NCI-H1417 treated with DMSO at 0.1 percent for 48 hours (cell line): ENCODE measurements at regions not wholly inside any gene's neighbourhood (a gene's known extent, or its start where the extent isn't known, plus 50 kb on each side); places are given as distances from the start of the nearest gene placed in this dataset.

Source experiments
- DNase-seq: peaks from one replicate; lab custom pipeline; 2025; lab: John Stamatoyannopoulos, UW

DNA sequence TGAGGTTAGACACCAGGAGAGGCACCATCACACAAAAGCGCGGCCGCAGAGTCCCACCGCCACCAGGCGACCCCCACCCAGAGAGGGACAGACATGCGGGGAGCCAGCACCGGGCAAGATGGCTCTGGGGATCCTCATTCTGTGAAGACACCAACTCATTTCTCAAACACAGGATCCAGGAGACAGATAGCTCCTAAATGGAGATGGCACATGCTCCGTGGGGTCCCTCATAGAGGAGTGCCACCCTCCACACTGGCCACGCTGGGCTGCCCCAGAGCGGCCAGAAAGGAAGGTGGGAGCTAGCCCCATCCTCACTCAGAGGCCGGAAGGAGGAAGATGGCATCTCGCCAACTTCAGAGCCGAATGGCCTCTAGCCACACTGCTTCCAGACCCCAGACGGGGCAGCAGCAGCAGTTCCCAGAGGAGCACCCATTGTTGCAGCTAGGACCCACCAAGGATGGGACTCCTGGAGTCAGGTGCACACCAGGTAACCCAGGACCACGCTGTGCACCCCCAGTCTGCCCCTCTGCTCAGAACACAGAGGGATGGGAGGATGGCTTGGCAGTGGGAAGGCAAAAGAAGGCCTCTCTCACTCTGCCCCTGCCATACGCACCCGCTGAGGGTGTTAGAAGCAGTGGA, 78.6 kb downstream of the ZIC5 start:
- no peak for DNase-seq

DNA sequence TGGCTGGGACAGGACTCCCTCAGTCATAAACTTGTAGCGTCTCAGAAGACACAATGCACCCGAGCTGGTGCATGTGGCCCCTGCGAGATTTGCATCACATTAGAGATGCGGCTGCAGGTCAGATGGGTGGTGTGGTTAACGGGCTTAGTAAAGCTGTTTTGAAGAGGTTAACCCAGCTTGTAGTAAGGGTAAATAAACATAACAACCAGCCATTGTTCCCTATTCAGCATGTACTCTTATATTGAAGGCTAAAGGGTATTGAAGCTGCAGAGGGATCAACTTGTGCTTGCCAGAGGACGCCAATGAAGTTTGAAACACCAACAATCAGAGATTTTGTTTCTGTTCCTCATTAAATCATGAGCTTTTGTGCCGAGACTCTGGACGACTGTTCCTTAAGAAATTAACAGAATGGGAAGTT, 79.4 kb downstream of the ZIC5 start:
- DNase-seq: no peak

DNA sequence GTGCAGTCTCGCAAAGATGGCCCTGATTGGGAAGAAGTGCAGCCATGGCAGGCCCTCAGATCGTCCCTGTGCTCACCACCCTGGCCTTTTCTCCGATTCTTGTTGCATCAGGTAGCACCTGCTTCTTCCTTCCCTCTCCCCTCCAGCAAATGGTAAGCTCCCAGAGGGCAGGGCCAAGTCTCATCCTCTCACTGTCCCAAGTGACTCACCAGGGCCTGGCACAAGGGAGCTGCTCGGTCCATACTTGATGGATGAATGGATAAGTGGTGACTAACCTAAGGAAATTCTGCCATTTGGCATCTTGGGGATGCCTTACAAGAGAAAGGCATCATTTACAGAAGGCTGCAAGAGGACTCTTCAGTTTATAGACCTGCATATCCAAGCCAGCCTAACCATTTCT, 84.9 kb downstream of the ZIC5 start:
- no peak for DNase-seq

DNA sequence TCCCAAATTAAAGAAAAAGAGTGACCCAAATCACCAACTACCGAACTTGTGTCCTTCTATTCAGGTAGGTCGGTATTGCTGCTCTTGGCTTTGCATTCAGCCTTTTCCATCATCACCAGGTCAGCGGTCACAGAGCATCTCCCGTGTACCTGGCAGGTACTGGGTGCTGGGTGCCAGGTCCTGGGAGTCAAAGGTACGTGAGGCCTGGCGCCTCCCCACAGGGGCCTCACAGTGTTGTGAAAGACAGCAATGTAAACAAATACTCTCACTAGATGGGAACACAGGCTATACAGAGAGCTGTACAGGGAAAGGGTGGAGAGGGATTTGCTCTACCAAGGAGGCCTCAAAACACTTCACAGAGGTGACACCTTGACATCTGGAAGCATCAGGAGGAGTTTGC, 86.7 kb downstream of the ZIC5 start:
- no peak for DNase-seq

DNA sequence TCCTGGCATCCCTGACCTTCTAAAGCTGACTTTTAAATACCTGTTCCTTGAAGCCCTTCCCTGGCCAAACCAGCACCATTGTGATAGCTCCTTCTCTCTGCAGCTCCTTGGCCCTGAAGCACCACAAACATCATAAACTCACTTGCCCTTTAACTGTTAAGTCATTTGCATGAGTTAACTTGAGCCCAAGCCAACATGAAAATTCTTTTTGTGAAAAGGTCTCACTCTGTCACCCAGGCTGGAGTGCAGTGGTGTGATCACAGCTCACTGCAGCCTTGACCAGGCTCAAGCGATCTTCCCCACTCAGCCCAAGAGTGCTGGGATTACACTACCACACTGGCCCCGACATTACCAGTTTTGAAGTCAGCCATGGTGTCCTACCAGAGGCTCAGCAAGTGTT, 87.8 kb downstream of the ZIC5 start:
- no peak for DNase-seq

DNA sequence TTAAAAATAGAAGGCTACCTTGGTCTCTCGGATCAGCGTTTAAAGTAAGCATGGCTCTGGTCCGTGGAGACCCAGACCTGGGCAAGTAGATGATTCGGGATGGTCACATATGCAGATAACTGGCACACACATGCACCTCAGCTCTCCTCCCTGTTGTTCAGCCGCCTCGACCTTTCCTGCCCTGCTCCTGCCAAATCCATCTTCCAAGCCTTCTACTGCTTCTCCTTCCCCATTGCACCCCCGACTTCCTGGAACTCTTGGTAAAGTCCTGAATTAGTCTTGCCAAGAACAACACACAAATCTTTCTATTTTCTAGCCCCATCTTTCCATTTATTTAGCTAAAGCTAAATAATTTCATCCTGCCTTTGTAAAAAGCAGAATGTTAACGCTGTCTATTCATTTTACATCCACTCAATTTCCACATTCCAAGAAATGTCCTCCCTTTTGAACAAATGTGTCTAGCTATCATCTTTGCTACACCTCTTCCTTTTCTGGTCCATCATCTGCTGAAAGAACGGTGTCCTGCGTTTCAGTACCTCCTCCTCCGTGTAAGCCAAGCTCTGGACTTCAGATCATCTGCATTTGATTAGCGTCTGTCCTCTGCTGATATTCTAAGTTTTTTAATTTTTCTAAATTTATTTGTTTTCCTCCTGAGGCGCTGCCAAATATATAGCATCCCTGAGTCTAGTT, 92.5 kb downstream of the ZIC5 start:
- no peak for DNase-seq

DNA sequence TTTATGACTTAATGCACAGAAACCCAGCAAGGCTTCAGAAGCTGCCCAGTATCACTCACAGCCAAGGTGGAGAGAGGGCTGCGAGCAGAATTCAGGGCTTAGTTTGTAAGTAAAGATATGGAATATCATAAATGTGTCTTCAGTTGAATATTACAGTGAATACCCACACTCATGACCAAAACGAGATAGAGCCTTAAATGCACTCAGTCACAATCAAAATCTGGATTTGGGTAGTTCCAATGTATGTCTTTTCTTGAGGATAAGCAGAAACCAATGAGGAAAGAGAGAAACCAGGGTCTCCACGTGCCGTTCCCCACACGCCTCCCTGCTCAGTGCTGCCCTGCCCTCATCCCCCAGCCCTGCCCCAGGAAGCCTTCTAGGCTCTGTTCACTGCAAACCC, 94.9 kb downstream of the ZIC5 start:
- no peak for DNase-seq

DNA sequence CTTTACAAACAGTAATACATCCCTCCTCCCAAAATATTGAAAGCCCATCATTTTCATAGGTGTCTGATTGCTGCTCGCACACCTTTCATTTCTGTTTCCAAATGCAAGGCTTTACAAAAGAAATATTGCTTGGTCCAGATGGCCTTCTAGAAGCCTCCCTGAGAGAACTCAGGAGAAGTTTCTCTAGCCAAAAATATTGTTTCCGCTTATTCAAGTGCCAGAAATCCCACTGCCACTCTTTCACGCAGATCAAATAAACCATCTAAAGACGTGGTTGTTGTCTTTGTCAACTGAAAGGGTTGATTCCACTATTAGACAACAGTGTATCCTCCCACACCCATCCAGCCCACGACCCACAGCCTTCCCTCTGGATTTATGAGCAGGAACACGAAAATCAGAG, 96.2 kb downstream of the ZIC5 start:
- DNase-seq: no peak

DNA sequence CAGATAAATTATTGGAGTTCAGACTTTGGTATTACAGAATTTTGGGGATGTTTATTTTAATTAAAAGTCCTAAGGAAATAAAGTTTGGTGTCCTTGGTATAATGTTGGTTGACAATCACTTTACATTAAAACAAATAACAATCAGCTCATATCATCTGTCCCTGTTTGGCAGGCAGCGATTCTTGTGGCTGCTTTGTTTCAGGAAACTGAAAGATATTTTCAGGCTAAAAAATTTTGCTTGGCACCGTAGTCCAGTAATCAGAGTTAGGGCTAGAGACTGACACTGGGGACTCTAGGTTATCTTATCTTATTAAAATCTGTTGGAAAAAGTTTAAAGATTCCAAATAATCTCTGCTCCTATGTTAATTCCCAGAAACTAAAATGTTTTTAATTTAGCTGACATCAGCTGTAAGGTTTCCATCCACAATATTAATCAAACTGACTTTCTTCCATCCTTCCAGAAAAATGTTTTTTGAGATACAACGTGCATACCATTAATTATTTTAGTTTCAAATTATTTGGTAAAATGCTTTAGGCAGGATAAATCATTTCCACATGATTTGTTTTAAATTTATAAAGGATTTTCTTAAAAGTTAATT, 97.6 kb downstream of the ZIC5 start:
- no peak for DNase-seq

DNA sequence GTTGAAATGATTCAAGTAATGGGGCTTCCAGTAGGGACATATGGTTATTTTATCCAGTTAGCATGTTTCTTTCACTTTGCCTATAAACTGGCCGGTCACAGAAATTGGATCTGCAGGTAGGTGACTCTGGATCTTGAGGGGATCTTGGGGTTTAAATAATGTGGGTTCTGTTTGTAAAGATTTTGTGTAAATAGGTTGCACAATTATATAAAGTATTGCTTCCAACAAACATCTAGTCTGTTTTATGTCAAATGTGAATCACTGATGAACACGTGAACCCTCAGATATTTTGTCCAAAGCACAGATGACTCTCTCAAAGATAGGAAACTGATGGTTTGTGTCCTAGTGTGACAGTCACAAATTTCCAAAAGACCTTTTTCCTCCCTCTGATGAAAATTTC, 98.4 kb downstream of the ZIC5 start:
- no peak for DNase-seq

DNA sequence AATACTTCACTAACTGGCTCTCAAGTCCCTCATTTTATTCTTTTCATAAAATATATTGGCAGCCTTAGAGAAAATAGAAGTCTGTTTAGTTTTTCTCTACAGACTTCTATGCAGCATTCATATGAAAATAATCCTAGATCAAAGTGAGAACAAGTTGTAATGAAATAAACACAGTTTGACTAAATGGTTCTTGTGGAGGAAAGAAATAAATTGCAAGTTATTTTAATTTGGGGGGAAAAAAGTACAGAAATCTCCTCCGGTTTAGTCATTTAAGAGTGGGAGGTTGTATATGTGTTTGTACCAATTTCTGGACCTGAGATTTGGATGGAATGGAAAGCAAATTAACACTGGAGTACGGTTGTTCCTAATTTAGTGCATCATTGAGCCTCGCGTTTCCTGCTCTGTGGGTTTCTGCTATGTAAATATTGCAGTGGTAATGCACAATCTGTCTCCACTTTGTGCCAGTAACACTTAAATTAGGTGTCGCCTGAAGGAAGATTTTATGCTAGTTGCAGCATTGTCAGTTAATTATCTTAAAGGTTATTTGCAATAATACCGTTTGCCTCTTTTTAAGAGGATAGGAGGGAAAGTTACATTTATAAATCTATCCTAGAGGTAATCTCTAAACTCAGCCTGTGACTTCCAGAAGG, 100.2 kb downstream of the ZIC5 start:
- peak; percentile 92 for DNase-seq

DNA sequence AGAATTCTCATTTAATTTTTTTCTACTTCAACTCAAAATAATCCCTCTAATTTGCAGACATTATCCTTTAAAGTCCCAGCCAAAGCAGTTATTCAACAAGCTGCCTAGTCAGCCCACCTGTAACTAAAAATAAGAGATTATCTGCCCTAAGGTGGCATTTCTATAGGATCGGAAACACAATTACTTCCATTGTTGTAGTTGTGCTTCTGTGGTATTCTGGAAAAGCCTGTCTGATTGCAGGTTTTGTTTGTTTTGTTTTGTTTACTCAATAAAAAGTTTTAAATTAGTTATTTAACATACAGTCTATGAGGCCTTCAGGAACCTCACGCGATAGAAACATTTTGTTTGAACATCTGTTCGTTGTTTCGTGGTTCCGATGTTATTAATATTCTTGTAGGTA, 101.0 kb downstream of the ZIC5 start:
- DNase-seq: peak; percentile 92

DNA sequence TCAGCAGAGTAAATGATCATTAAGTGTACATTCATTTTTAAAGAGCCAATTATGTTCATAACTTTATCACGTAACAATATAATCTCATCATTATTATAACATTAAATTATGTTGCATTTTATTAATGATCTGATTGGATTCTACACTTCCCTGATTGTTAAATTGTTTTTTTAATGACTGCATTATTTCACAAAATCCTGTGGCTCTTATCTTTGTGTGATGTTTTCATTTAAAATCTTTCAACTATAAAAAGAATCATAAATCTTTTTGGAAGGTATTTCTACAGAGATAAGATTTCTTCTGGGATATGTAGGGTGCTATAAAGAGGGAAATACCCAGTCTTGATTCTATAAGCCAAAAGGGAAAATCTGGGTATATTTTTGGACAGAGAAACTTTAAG, 101.7 kb downstream of the ZIC5 start:
- DNase-seq: no peak

DNA sequence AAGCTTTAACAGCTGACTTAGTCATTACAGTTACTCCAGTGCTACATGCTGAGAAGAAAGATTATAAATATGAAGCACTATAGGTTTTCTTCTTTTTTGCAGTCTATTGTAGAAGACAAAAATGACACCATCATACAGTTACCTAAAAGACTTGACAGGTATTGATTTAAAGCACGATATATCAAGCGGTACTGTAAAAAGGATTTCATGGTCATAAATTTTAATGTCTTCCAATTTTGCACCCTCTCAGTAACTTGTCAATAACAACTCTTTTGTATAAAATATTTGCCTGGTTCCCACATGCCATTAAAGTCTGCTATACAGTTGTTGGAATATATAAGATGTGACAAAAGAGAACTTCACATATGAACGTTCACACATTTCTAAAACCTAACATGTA, 102.8 kb downstream of the ZIC5 start:
- DNase-seq: no peak

DNA sequence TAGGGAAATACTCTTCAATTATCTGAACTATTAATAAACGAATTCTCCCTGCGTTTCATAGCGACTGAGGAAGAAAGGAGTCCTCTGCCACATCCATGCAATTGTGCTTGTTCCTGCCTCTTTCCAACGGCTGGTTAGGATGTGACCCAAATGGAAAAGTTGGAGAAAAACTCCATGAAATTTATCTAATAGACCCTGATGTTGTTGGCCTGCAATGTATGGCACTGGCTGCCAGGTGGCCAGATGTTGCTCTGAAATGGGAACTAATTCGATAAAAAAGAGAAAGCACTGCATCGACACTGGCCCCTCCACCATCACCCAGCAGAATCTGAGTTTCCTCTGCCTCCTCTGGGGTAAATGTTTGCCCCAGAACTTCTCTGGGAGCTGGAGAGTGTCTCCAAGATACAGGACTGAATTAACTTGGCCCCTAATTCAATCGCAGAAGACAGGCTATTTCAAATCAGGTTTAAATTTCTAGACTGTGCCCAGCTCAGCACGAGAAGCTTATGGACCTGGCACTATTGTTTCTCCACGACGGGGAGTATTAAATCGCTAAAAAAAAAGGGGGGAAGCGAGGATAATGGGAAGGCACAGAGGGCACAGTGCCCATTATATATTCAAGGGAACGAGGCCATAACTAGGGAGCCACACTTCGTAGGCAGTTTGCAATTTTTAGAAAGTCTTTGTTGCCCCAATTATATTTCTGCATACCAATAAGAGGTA, 103.9 kb downstream of the ZIC5 start:
- DNase-seq: no peak

DNA sequence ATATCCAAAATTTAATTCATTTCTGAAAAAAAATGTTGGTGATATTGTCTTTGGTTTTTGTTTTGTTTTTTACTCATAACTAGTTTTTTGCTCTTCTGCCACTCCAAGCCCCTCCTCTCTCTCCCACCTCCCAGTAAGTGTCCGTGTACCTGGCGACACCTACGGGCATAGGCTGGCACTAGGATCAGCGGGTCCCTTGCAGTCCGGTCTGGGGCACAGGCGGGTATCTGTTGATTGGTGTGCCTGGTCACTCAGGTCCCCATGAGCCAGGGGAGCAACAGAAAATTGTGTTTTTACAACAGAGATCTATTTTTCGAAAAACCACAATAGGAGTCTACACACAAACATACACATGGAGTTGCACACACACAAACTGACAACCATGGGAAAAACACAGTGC, 104.8 kb downstream of the ZIC5 start:
- no peak for DNase-seq

DNA sequence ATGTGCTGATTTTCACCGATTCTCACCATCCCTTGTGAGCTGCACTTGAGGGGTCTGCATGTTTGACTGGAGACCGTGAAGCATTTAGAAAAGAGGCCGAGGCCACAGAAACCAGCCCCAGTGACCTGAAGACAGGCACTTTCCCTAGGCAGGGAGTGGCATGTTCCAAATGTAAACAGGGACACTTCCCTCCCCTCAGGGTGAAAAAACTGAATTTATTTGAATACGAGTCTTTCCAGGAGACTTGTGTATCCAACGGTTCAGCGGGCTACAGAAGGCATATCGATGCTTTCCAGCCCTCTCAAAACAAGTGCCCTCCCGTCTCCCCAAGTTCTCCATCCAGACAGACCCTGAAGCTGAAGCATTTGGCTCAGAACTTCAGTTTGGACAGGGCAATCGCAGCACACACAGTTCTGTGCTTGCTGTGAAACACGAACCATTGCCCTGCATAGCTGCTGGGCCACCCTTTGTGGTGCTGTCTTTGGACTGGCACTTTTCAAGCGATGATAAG, 106.1 kb downstream of the ZIC5 start:
- no peak for DNase-seq

DNA sequence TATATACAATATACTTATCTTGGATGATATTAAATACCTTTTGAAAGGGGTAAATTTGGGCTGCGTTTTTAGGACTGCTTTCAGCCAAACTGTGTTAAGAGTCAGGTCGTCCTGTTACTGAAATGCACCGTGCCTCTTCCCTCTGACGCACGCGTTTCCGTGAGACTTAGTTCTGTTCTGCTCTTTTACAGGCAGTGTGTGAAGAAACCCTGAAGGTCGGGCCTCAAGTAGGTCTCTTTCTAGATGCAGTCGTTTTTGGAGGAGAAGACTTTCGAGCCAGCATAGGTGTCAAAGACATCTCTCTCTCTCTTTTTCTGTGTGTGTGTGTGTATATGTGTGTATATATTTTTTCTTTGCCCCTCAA, 107.0 kb downstream of the ZIC5 start:
- no peak for DNase-seq

DNA sequence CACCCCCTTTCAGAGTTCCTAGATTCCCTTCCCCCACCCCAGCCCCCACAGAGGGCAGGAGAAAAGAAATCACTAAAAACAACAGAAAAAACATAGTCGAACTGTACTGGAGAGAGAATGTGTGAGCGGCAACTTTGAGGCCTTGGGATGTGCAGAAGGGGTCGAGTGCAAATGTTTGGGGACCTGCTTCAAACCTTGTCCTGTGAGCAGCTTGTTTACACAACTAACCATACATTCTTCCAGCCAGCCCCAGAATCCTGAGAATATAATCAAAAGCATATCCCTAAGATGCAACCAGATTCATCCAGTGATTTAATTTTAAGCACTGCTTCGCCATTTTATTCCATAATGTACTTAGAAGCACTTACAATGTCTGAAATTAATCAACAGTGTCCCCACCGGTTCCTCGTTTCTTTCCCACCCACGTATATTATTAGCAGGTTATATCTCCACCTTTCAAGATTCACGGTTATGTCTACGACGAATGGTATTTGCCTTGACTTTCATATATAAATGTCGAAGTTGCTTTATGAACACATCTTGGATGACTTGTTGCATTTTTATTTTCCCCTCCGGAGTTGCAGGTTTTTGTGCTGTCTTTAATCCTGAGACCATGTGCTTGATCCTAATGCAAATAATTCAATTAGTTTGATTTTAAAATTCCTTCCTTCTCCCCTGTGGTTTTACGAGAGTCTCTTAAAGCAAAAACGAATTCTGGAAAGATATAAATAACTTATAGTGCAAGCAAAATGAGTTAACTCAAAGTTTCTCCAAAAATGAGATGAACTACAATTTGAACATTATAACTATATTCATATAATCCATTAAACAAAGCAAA, 107.6 kb downstream of the ZIC5 start:
- DNase-seq: no peak

DNA sequence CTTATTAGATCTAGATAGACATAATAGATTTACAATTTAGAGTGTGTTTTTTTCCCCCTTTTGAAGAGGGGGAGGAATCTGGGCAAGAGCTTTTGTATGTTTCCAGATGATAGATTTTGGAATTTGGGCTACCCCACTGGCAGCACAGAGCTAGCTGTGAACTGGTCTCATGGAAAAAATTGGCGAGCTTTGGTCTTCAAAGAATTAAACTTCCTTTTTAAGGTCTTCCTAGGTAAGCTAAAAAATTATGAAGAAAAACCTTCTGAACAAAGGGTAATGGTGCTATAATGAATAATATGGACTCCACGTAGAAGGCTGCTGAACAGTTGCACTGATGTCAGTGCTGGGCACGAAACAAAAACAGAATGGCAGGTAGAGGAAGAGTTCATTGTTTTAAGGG, 109.3 kb downstream of the ZIC5 start:
- no peak for DNase-seq

DNA sequence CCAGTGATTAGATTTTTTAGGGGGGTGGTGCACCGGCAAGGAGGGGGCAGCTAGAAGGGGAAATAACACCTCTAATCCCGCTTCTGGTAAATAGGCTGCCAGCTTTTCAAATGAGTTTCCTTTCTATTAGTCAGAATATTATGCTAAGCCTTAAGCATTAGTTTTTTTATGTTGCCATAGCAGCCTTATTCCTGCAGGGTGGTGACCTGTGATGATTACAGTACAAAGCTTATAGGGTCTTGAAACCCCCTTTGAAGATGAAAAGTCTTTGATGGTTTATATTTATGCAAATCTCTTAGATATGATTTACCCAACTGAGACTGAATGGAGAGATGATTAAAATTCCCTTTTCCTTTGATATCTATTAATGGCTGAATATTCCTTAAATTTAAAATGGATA, 109.8 kb downstream of the ZIC5 start:
- no peak for DNase-seq

DNA sequence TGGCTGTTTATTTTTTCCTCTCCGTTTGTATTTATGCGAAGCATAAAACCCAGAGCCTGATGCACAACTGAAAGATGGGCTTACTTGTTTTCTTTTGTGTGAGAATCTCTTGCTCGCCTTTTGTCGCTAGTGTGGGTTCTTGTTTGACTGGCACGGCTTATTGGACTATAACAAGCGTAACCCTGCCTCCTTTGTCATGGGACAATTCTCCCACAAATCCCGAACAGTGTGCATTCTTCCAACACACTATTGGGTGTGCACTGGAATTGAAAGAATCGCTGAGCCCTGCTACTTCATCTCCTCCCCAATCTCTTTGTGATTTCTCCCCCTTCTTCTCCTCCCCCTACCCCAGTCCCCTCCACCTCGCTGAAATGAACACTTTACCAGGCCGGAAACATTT, 110.8 kb downstream of the ZIC5 start:
- no peak for DNase-seq
